ENCODE measurements at regions not wholly inside any gene's neighbourhood (a gene's known extent, or its start where the extent isn't known, plus 50 kb on each side); places are given as distances from the start of the nearest gene placed in this dataset.

GRCh38 chr11:133593036-133593435 is 60.7 kb upstream of the OPCML start:
- no peak overlapping the region for H3K27ac ChIP-seq (ENCODE audit: insufficient read length, low read depth, low read length)
- no peaks in the 10 kb centered on the region for H3K36me3 Mint-ChIP-seq (ENCODE audit: insufficient read depth in 1 of 3, low read depth in 3 of 3)
- H3K79me1 ChIP-seq (ENCODE audit: insufficient read depth, low read depth, low read length, poor library complexity, severe bottlenecking), result no peaks in the 10 kb centered on the region
- H3K23ac ChIP-seq (ENCODE audit: insufficient read length, low read depth, low read length), result no peak overlapping the region
- H3K14ac ChIP-seq (ENCODE audit: insufficient read depth, low read length), result no peak overlapping the region
- H3K4me1 Mint-ChIP-seq, result peaks cover 5 to 7% of the 10 kb centered on the region in 2 experiments; a peak in 2 of 4 replicates
- H4K5ac ChIP-seq (ENCODE audit: insufficient read length, low read depth, low read length), result no peak overlapping the region
- H4K8ac ChIP-seq (replicated peaks; ENCODE audit: insufficient read length, low read depth, low read length), result no peak overlapping the region
- no CpG with 5 or more reads among the region's 2 CpGs for WGBS (ENCODE audit: extremely low coverage, insufficient read length, low lambda C conversion rate)
- DNase-seq, result no peak
- no peak overlapping the region for H3K56ac ChIP-seq (ENCODE audit: insufficient read length, low read depth, low read length)
- H3K18ac ChIP-seq (ENCODE audit: insufficient read length, low read depth, low read length), result no peak overlapping the region
- H2BK5ac ChIP-seq (ENCODE audit: insufficient read length, low read length), result no peak overlapping the region
- H3K4ac ChIP-seq (ENCODE audit: low read depth, low read length), result no peak overlapping the region
- no peaks in the 10 kb centered on the region for H3K4me1 ChIP-seq (ENCODE audit: insufficient read depth, low read length)
- H2AFZ ChIP-seq (ENCODE audit: low read length), result no peak overlapping the region
- no peak overlapping the region for H2BK20ac ChIP-seq (ENCODE audit: low read depth, low read length, poor library complexity, severe bottlenecking)
- H3K9me3 ChIP-seq (ENCODE audit: control insufficient read depth, low read depth, low read length), result no peaks in the 10 kb centered on the region
- H3K4me3 Mint-ChIP-seq, result no peak overlapping the region
- H3K4me2 ChIP-seq (ENCODE audit: insufficient read depth, insufficient read length, low read length), result no peak overlapping the region
- no peaks in the 10 kb centered on the region for H3K23me2 ChIP-seq (ENCODE audit: insufficient read length, low read depth, low read length, poor library complexity, severe bottlenecking)
- no peak overlapping the region for H3T11ph ChIP-seq (ENCODE audit: low read length)
- no peaks in the 10 kb centered on the region for H4K20me1 ChIP-seq (ENCODE audit: control insufficient read depth, insufficient read depth, insufficient read length)
- no peaks in the 10 kb centered on the region for H3K9me3 Mint-ChIP-seq
- no peak overlapping the region for H4K91ac ChIP-seq (ENCODE audit: insufficient read length, low read depth, low read length)
- H3K9ac ChIP-seq (ENCODE audit: extremely low read depth, insufficient read length, low read length), result no peak overlapping the region
- no peak for TF ChIP-seq CTCF (conservative IDR thresholded peaks at IDR 0.05)
- H3K27me3 ChIP-seq (ENCODE audit: insufficient read depth, low read length), result no peaks in the 10 kb centered on the region
- H3K27ac Mint-ChIP-seq, result no peak overlapping the region
- no peak overlapping the region for H2BK120ac ChIP-seq (ENCODE audit: low read depth, low read length, poor library complexity, severe bottlenecking)
- H2BK15ac ChIP-seq (ENCODE audit: low read depth, low read length), result no peak overlapping the region
- H3K27me3 Mint-ChIP-seq (ENCODE audit: low read depth), result peaks cover 10% of the 10 kb centered on the region
- H2AK5ac ChIP-seq (ENCODE audit: insufficient read length, low read length), result no peak overlapping the region
- H3K79me2 ChIP-seq (ENCODE audit: insufficient read depth, low read length), result no peaks in the 10 kb centered on the region
- no peak overlapping the region for H2BK12ac ChIP-seq (ENCODE audit: insufficient read length, low read depth, low read length)

All from H9 (cell line).